ENCODE measurements at regions not wholly inside any gene's neighbourhood (a gene's known extent, or its start where the extent isn't known, plus 50 kb on each side); places are given as distances from the start of the nearest gene placed in this dataset.

DNA sequence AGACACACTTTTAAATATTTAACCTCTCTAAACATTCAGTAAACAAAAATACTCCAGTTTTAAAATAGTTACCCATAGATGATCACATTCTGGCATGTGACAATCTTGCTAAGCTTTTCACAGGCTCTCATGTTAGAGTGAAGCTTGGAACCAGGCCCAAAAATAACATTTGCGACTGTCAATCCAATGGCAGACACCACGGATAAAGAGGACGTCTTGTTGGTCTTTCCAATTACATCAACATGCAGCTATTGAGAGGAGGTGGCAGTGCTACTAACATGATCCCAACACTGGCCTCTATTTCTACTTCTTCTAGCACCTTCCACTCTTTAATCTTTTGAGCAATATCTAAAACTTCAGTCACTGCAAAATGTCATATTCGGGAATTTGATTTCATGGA is 970.8 kb upstream of the TENM3 start:
- ATAC-seq, result no peak
- TF ChIP-seq, protein P1, sequence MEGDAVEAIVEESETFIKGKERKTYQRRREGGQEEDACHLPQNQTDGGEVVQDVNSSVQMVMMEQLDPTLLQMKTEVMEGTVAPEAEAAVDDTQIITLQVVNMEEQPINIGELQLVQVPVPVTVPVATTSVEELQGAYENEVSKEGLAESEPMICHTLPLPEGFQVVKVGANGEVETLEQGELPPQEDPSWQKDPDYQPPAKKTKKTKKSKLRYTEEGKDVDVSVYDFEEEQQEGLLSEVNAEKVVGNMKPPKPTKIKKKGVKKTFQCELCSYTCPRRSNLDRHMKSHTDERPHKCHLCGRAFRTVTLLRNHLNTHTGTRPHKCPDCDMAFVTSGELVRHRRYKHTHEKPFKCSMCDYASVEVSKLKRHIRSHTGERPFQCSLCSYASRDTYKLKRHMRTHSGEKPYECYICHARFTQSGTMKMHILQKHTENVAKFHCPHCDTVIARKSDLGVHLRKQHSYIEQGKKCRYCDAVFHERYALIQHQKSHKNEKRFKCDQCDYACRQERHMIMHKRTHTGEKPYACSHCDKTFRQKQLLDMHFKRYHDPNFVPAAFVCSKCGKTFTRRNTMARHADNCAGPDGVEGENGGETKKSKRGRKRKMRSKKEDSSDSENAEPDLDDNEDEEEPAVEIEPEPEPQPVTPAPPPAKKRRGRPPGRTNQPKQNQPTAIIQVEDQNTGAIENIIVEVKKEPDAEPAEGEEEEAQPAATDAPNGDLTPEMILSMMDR (IDR thresholded peaks at IDR 0.05), result no peak
- DNase-seq, result no peak

DNA sequence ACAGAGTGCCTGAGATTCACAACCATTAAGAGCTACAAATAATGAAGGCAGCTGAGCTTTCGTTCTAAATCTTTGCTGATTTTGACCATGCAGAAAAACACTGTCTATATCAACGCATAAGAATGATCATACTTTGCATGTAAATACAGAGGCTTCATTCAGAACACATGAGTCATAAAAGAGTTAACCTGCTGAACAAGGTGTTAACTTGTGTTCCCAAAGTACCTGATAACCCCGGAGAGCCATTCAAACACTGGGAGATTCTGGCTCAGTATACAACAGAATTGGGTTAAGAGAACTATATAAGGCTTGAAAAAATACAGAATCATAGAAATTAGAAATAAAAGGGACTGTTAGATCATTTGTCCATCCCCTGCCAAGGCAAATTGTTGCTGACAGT is 964.3 kb upstream of the TENM3 start:
- intact Hi-C loops (cut with DNase I), result no loop called here
- Histone ChIP-seq H3K27ac (no peak overlapping the region), H3K4me1 (no peaks in the 10 kb centered on the region), H3K4me3 (no peak overlapping the region), H3K36me3 (no peaks in the 10 kb centered on the region), H3K9me3 (no peaks in the 10 kb centered on the region), H3K27me3 (no peaks in the 10 kb centered on the region)
- no peak for DNase-seq
- ATAC-seq, result no peak
- TF ChIP-seq, protein P1 (IDR thresholded peaks at IDR 0.05), result no peak

More for the DNA sequence above, 970.8 kb upstream of the TENM3 start:
- no peaks in the 10 kb centered on the region for H3K9me3 ChIP-seq
- H3K27me3 ChIP-seq, result no peaks in the 10 kb centered on the region
- no peak overlapping the region for H3K4me3 ChIP-seq
- no peaks in the 10 kb centered on the region for H3K36me3 ChIP-seq
- H3K4me1 ChIP-seq, result no peaks in the 10 kb centered on the region
- intact Hi-C loops (cut with DNase I), result no loop called here
- no peak overlapping the region for H3K27ac ChIP-seq

- H3K27ac ChIP-seq, result no peak overlapping the region
- no peaks in the 10 kb centered on the region for H3K36me3 ChIP-seq
- DNase-seq, result no peak
These were observed 961.8 kb upstream of the TENM3 start for GRCh38 chr4:181281451-181281850.

GRCh38 chr4:181289198-181289597 is 954.0 kb upstream of the TENM3 start:
- DNase-seq (no peak), ATAC-seq (no peak)
- intact Hi-C loops (cut with DNase I), result no loop called here
- TF ChIP-seq, protein P1 (IDR thresholded peaks at IDR 0.05), result no peak
- no peak overlapping the region for H3K4me3 ChIP-seq
- no peaks in the 10 kb centered on the region for H3K9me3 ChIP-seq
- no peaks in the 10 kb centered on the region for H3K36me3 ChIP-seq
- peaks cover 6% of the 10 kb centered on the region for H3K27me3 ChIP-seq
- no peak overlapping the region for H3K27ac ChIP-seq
- H3K4me1 ChIP-seq, result no peaks in the 10 kb centered on the region

More at GRCh38 chr4:181281451-181281850, 961.8 kb upstream of the TENM3 start:
- intact Hi-C loops (cut with DNase I), result no loop called here
- no peaks in the 10 kb centered on the region for H3K4me1 ChIP-seq
- H3K27me3 ChIP-seq, result no peaks in the 10 kb centered on the region
- no peak for ATAC-seq
- no peak overlapping the region for H3K4me3 ChIP-seq
- no peaks in the 10 kb centered on the region for H3K9me3 ChIP-seq
- TF ChIP-seq, protein P1 (IDR thresholded peaks at IDR 0.05), result no peak

DNA sequence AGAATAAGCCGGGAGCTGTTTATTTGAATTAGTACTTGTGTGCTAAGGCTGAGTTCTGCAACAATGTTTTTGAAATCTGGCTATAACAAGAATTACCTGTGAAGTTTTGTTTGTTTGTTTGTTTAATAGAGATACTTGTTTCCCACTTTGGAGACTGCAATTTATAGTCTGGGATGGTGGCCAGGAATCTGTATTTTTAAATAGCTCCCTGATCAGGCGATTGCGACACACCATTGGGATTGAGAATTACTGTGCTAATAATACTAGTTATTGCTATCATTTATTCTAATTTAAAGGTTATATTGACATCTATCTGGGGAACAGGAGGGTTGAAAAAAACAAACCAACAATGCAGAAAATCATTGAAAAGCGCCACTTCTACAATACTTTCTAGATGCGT is 951.6 kb upstream of the TENM3 start:
- no peak overlapping the region for H3K4me3 ChIP-seq
- H3K9me3 ChIP-seq, result no peaks in the 10 kb centered on the region
- DNase-seq (no peak), ATAC-seq (no peak)
- no peaks in the 10 kb centered on the region for H3K4me1 ChIP-seq
- intact Hi-C loops (cut with DNase I), result no loop called here
- no peak overlapping the region for H3K27ac ChIP-seq
- H3K27me3 ChIP-seq, result peaks cover 6% of the 10 kb centered on the region
- TF ChIP-seq, protein P1 (IDR thresholded peaks at IDR 0.05), result no peak
- no peaks in the 10 kb centered on the region for H3K36me3 ChIP-seq

DNA sequence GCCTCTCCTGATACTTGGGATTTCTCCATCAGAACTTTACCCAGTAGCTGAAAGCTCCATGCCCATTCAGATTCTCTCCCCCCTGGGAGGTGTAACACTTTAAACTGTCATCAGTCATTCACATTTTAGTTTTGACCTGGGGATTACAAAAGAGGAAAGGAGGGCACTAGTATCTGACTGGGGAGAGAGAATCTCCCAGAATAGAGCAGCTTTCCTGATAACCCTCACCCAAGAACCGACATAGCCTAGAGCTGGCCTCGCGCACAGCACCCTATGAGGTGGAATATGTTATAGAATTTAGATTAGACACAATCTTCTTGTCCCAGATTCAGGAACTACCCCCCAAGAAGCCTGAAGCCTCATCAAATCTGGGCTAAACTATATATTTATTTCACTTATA is 950.2 kb upstream of the TENM3 start:
- TF ChIP-seq, protein P1 (IDR thresholded peaks at IDR 0.05), result no peak
- intact Hi-C loops (cut with DNase I), result no loop called here
- Histone ChIP-seq H3K36me3 (no peaks in the 10 kb centered on the region), H3K4me3 (no peak overlapping the region), H3K27ac (no peak overlapping the region), H3K9me3 (no peaks in the 10 kb centered on the region), H3K27me3 (peaks cover 6% of the 10 kb centered on the region), H3K4me1 (no peaks in the 10 kb centered on the region)
- ATAC-seq (no peak), DNase-seq (no peak)
